Trophoblast cell (in vitro differentiated cells and primary cell): ENCODE measurements at regions not wholly inside any gene's neighbourhood (a gene's known extent, or its start where the extent isn't known, plus 50 kb on each side); places are given as distances from the start of the nearest gene placed in this dataset.
A peak's percentile ranks its signal among the peaks of the same experiment; 100 is the strongest.

ENCODE experiments used
- DNase-seq, 2 donors: peaks; one replicate each; pipeline ENCODE4 v3.0.0-alpha.2; 2016
- H2AFZ ChIP-seq: 2 replicates; pipeline ENCODE4 v1.6.1; 2013; ENCODE audit warnings: low read length, moderate library complexity, mild to moderate bottlenecking; ENCODE audit not compliant: insufficient read depth, poor library complexity
- H2AK5ac ChIP-seq: 2 replicates; pipeline ENCODE4 v1.6.1; 2013; ENCODE audit warnings: mild to moderate bottlenecking, low read length
- H2BK120ac ChIP-seq: 2 replicates; pipeline ENCODE4 v1.6.1; 2013; ENCODE audit warnings: low read length, mild to moderate bottlenecking, moderate library complexity; ENCODE audit not compliant: insufficient read depth, poor library complexity
- H2BK12ac ChIP-seq: 2 replicates; pipeline ENCODE4 v1.6.1; 2013; ENCODE audit warnings: mild to moderate bottlenecking, low read length, moderate library complexity
- H2BK5ac ChIP-seq: 2 replicates; pipeline ENCODE4 v1.6.1; 2013; ENCODE audit warnings: low read length, low read depth, moderate library complexity, mild to moderate bottlenecking; ENCODE audit not compliant: poor library complexity
- H3K14ac ChIP-seq: 2 replicates; pipeline ENCODE4 v1.6.1; 2013; ENCODE audit warnings: mild to moderate bottlenecking, low read length
- H3K18ac ChIP-seq: 2 replicates; pipeline ENCODE4 v1.6.1; 2013; ENCODE audit warnings: mild to moderate bottlenecking, low read length
- H3K23ac ChIP-seq: 2 replicates; pipeline ENCODE4 v1.6.1; 2013; ENCODE audit warnings: low read length
- H3K27ac ChIP-seq: 2 replicates; pipeline ENCODE4 v1.5.1; 2013; ENCODE audit warnings: low read depth, mild to moderate bottlenecking, inconsistent platforms, low read length, moderate library complexity
- H3K27me3 ChIP-seq: 2 replicates; pipeline ENCODE4 v1.6.1; 2013; ENCODE audit warnings: inconsistent platforms, mild to moderate bottlenecking, low read length, moderate library complexity; ENCODE audit not compliant: insufficient read depth
- H3K36me3 ChIP-seq, 2 experiments: 1 replicate in 1 of 2; 2 replicates in 1 of 2; pipeline ENCODE4 v1.6.1; 2013; ENCODE audit warnings: low read length in 2 of 2, mild to moderate bottlenecking in 2 of 2, moderate library complexity in 1 of 2; ENCODE audit not compliant: insufficient read depth in 2 of 2, control insufficient read depth in 1 of 2
- H3K4ac ChIP-seq: 2 replicates; pipeline ENCODE4 v1.6.1; 2013; ENCODE audit warnings: low read depth, mild to moderate bottlenecking, low read length, moderate library complexity
- H3K4me1 ChIP-seq, 2 experiments: 1 replicate in 1 of 2; 2 replicates in 1 of 2; pipeline ENCODE4 v1.6.1; 2013; ENCODE audit warnings: low read length in 2 of 2, mild to moderate bottlenecking in 2 of 2, moderate library complexity in 1 of 2; ENCODE audit not compliant: insufficient read depth in 2 of 2, control insufficient read depth in 1 of 2
- H3K4me2 ChIP-seq: 2 replicates; pipeline ENCODE4 v1.6.1; 2013; ENCODE audit warnings: inconsistent platforms, mild to moderate bottlenecking, low read length, moderate library complexity
- H3K4me3 ChIP-seq: 2 replicates; pipeline ENCODE4 v1.5.1; 2013; ENCODE audit warnings: mild to moderate bottlenecking, low read depth, low read length, inconsistent platforms
- H3K79me1 ChIP-seq: one replicate; pipeline ENCODE4 v1.6.1; 2013; ENCODE audit warnings: low read length
- H3K79me2 ChIP-seq: 2 replicates; pipeline ENCODE4 v1.6.1; 2013; ENCODE audit warnings: low read length, mild to moderate bottlenecking; ENCODE audit not compliant: control insufficient read depth, insufficient read depth, poor library complexity
- H3K9ac ChIP-seq: 2 replicates; pipeline ENCODE4 v1.6.1; 2013; ENCODE audit warnings: mild to moderate bottlenecking, low read length
- H3K9me3 ChIP-seq: 2 replicates; pipeline ENCODE4 v1.6.1; 2013; ENCODE audit warnings: low read depth, mild to moderate bottlenecking, control low read depth, inconsistent platforms, low read length; ENCODE audit not compliant: insufficient read depth
- H4K12ac ChIP-seq: 2 replicates; pipeline ENCODE4 v1.6.1; 2013; ENCODE audit warnings: low read depth, mild to moderate bottlenecking, low read length, moderate library complexity
- H4K8ac ChIP-seq: 2 replicates; pipeline ENCODE4 v1.6.1; 2013; ENCODE audit warnings: low read depth, mild to moderate bottlenecking, low read length, moderate library complexity
- H4K91ac ChIP-seq: one replicate; pipeline ENCODE4 v1.6.1; 2013; ENCODE audit warnings: low read depth, mild to moderate bottlenecking, low read length, moderate library complexity
- WGBS: extraction: QIAGEN DNeasy Blood & Tissue Kit; methylation state at CpG from one replicate; pipeline ENCODE4 v1.1.7; 2013; ENCODE audit warnings: missing lambda C conversion rate; ENCODE audit not compliant: insufficient read length, insufficient coverage; ENCODE audit errors: extremely low coverage; 5-methylcytosine and 5-hydroxymethylcytosine counted together

- no peak overlapping the region for H3K27ac ChIP-seq
- no peak overlapping the region for H2AFZ ChIP-seq
- H2BK120ac ChIP-seq: no peak overlapping the region
- H3K4me1 ChIP-seq: peaks cover 24 to 35% of the 10 kb centered on the region in 2 experiments
- no peaks in the 10 kb centered on the region for H3K36me3 ChIP-seq
- no peak overlapping the region for H4K12ac ChIP-seq
- H4K91ac ChIP-seq: peak overlapping the region; percentile 60
- H2BK5ac ChIP-seq: no peak overlapping the region
- H2AK5ac ChIP-seq: peak overlapping the region; percentile 15
- peaks cover 2% of the 10 kb centered on the region for H3K9me3 ChIP-seq
- peak overlapping the region; percentile 16 for H3K18ac ChIP-seq
- no peak overlapping the region for H3K9ac ChIP-seq
- H3K23ac ChIP-seq: no peak overlapping the region
- no peak overlapping the region for H3K4me3 ChIP-seq
- H3K4ac ChIP-seq: no peak overlapping the region
- H3K79me1 ChIP-seq: peaks cover 10% of the 10 kb centered on the region
- WGBS: no CpG with 5 or more reads among the region's 13 CpGs
- no peaks in the 10 kb centered on the region for H3K27me3 ChIP-seq
- no peak for DNase-seq
- no peak overlapping the region for H4K8ac ChIP-seq
- no peak overlapping the region for H3K14ac ChIP-seq
- no peak overlapping the region for H3K4me2 ChIP-seq
- H2BK12ac ChIP-seq: peak overlapping the region; percentile 44
- no peaks in the 10 kb centered on the region for H3K79me2 ChIP-seq
These were observed 83.2 kb upstream of the DIO3 start for GRCh38 chr14:101478096-101478495.

DNA sequence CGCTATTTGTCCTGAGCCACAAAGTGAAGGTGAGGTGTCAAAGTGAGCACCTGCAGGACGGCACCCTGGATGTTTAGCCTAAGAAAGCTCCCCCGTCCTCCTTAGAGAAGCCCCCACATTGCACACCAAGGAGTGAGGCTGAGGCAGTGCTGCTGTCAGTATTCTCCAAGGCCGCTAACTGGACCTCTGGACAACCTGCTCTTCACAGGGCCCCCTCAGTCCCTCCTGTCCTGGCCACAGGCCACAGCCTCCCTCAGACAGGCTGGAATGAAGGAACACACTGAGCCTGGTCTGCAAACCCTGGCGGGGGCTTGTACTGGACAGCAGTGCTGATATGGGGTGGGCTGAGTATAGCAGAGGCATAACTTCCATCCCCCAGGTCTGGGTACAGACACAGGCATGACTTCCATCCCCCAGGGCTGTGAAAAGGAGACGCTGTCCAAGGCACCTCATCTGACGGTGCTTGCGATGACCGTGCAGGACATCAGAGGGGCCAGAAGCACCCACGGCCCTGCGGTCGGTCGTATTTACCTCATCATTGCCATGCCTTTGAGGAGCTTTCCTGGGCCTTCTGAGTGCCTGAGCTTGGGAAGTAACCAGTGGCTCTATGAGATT, 82.4 kb upstream of the DIO3 start:
- no peak overlapping the region for H2AFZ ChIP-seq
- no peak overlapping the region for H2BK120ac ChIP-seq
- H3K36me3 ChIP-seq: no peaks in the 10 kb centered on the region
- no peak overlapping the region for H3K4ac ChIP-seq
- no peak overlapping the region for H4K12ac ChIP-seq
- H3K23ac ChIP-seq: no peak overlapping the region
- peaks cover 2% of the 10 kb centered on the region for H3K9me3 ChIP-seq
- no peak overlapping the region for H3K27ac ChIP-seq
- H3K79me1 ChIP-seq: peaks cover 10% of the 10 kb centered on the region
- H2AK5ac ChIP-seq: peak overlapping the region; percentile 16
- peaks cover 24 to 35% of the 10 kb centered on the region in 2 experiments for H3K4me1 ChIP-seq
- H2BK5ac ChIP-seq: no peak overlapping the region
- WGBS: no CpG with 5 or more reads among the region's 13 CpGs
- H2BK12ac ChIP-seq: peak overlapping the region; percentile 19
- DNase-seq: no peak
- H4K8ac ChIP-seq: no peak overlapping the region
- no peak overlapping the region for H3K9ac ChIP-seq
- H3K4me3 ChIP-seq: no peak overlapping the region
- H4K91ac ChIP-seq: peak overlapping the region; percentile 4
- no peaks in the 10 kb centered on the region for H3K27me3 ChIP-seq
- no peaks in the 10 kb centered on the region for H3K79me2 ChIP-seq
- no peak overlapping the region for H3K18ac ChIP-seq
- peak overlapping the region; percentile 12 for H3K14ac ChIP-seq
- H3K4me2 ChIP-seq: no peak overlapping the region

DNA sequence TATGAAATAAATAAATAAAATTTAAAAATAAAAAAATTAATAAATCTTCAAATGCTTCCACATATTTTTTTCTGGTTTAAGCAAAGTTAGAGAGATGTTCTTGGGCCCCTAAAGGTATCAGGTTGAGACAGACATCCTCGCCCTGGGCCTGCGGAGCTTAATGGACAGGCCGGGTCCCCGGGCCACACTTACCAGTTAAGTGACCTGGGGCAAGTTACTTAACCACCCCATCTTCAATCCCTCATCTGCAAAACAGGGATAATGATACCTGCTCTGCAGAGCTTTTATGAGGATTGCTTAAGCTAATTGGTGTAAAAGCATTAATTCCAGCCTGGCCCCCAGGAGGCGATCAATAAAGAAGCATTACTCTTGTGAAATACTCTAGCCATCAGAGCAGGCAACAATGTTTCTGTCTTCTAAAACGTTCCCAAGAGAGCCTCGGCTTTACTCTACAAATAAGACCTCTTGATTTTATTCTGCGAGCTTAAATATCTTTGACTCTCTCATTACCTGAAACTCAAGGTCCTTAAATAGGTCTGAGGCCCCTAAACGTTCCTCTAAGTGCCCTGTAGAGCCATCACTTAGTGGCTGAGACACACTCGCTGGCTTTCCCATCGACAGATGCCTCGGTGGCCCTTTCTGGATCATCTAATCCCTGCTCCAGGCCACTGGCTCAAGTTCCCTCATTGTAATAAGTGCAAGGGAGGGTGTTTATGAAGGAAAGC, 81.1 kb upstream of the DIO3 start:
- H3K4me1 ChIP-seq: peaks cover 24 to 35% of the 10 kb centered on the region in 2 experiments
- no peak overlapping the region for H4K12ac ChIP-seq
- no peaks in the 10 kb centered on the region for H3K36me3 ChIP-seq
- WGBS: no CpG with 5 or more reads among the region's 12 CpGs
- peak overlapping the region; percentile 42 for H4K8ac ChIP-seq
- no peak overlapping the region for H3K23ac ChIP-seq
- H3K4ac ChIP-seq: no peak overlapping the region
- H2BK120ac ChIP-seq: peak overlapping the region; percentile 47
- peaks cover 2% of the 10 kb centered on the region for H3K9me3 ChIP-seq
- H3K79me2 ChIP-seq: no peaks in the 10 kb centered on the region
- no peak overlapping the region for H3K18ac ChIP-seq
- H3K79me1 ChIP-seq: peaks cover 10% of the 10 kb centered on the region
- peak overlapping the region; percentile 26 for H2BK5ac ChIP-seq
- DNase-seq: no peak
- H4K91ac ChIP-seq: no peak overlapping the region
- no peak overlapping the region for H2AK5ac ChIP-seq
- no peaks in the 10 kb centered on the region for H3K27me3 ChIP-seq
- H3K9ac ChIP-seq: no peak overlapping the region
- H3K4me2 ChIP-seq: no peak overlapping the region
- H3K4me3 ChIP-seq: no peak overlapping the region
- peak overlapping the region; percentile 37 for H2BK12ac ChIP-seq
- H2AFZ ChIP-seq: no peak overlapping the region
- peak overlapping the region; percentile 35 for H3K14ac ChIP-seq
- H3K27ac ChIP-seq: peak overlapping the region; percentile 50

DNA sequence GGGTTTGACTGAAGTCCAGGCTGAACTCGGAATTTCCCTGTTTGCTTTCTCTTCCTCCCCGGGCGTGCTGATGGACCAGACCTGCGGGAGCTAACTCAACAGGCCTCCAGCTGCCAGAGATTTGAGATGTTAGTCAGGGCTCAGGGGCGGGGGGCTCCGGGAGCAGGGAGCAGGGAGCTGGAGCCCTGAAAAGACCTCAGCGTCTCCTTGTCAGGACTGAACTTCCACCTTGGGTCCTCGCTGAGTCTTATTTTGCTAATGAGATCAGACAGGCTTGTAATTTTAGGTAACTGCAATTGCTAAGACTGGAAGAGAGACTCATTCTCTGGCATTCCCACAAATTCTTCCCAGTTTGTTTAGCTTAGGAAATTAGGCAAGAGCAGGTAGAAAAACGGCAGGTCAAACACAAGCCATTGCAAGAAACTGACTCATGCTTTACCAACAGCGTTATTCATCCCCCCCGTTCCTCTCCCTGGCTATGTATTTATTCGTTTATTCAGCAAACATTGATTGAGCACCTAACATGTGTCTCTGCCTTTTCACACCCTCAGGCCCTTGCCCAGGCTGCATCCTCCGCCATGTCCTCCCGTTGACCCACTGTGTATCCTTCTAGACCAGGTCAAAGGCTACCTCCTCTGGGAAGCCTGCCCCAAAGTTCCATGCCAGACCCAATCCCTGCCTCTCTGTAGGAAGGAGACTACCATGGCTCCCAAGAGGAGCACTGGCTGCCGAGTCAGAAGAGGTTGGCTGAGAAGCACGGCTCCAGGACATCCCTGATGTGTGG, 80.4 kb upstream of the DIO3 start:
- H2BK5ac ChIP-seq: peak overlapping the region; percentile 26
- H3K14ac ChIP-seq: peak overlapping the region; percentile 35
- peaks cover 2% of the 10 kb centered on the region for H3K9me3 ChIP-seq
- WGBS: no CpG with 5 or more reads among the region's 16 CpGs
- peaks cover 10% of the 10 kb centered on the region for H3K79me1 ChIP-seq
- H2BK12ac ChIP-seq: peak overlapping the region; percentile 37
- H2BK120ac ChIP-seq: peak overlapping the region; percentile 47
- H3K27me3 ChIP-seq: no peaks in the 10 kb centered on the region
- H2AK5ac ChIP-seq: no peak overlapping the region
- H3K18ac ChIP-seq: peak overlapping the region; percentile 8
- H3K27ac ChIP-seq: peak overlapping the region; percentile 50
- H3K79me2 ChIP-seq: no peaks in the 10 kb centered on the region
- peak overlapping the region; percentile 12 for H4K12ac ChIP-seq
- H2AFZ ChIP-seq: no peak overlapping the region
- H3K4me3 ChIP-seq: no peak overlapping the region
- no peak overlapping the region for H3K4ac ChIP-seq
- no peaks in the 10 kb centered on the region for H3K36me3 ChIP-seq
- no peak for DNase-seq
- peak overlapping the region; percentile 21 for H3K4me2 ChIP-seq
- H4K91ac ChIP-seq: peak overlapping the region; percentile 46
- peak overlapping the region; percentile 42 for H4K8ac ChIP-seq
- peaks cover 24 to 35% of the 10 kb centered on the region in 2 experiments for H3K4me1 ChIP-seq
- H3K9ac ChIP-seq: no peak overlapping the region
- no peak overlapping the region for H3K23ac ChIP-seq
